Epithelial cell of esophagus (primary cell): ENCODE measurements at regions not wholly inside any gene's neighbourhood (a gene's known extent, or its start where the extent isn't known, plus 50 kb on each side); places are given as distances from the start of the nearest gene placed in this dataset.

ENCODE experiments used
- DNase-seq: peaks from one replicate; pipeline ENCODE4 v3.0.0; 2010; ENCODE audit warnings: low read depth
- H3K4me3 ChIP-seq: 2 replicates; pipeline ENCODE4 v1.5.1; 2011; ENCODE audit warnings: mild to moderate bottlenecking, low read length, control low read depth
- CTCF ChIP-seq: IDR thresholded peaks from 2 replicates; pipeline ENCODE4 v1.5.1; 2011; ENCODE audit warnings: low read depth, mild to moderate bottlenecking, low read length, control low read depth, inconsistent platforms; ENCODE audit not compliant: insufficient read depth; ENCODE audit errors: missing control alignments

GRCh38 chr21:15408089-15408488 is 321.7 kb upstream of the USP25 start:
- no peak for TF ChIP-seq CTCF

GRCh38 chr21:15409031-15409430 is 320.8 kb upstream of the USP25 start:
- TF ChIP-seq CTCF: no peak
- no peak for DNase-seq
- H3K4me3 ChIP-seq: no peak overlapping the region

More at GRCh38 chr21:15408089-15408488, 321.7 kb upstream of the USP25 start:
- DNase-seq: no peak
- no peak overlapping the region for H3K4me3 ChIP-seq

- no peak for DNase-seq
- no peak for TF ChIP-seq CTCF
- H3K4me3 ChIP-seq: no peak overlapping the region
Measured at GRCh38 chr21:15410853-15411252, 318.9 kb upstream of the USP25 start.

- DNase-seq: no peak
- H3K4me3 ChIP-seq: no peak overlapping the region
- no peak for TF ChIP-seq CTCF
Measured at GRCh38 chr21:15414057-15414456, 315.7 kb upstream of the USP25 start.

GRCh38 chr21:15415541-15416261 is 314.1 kb upstream of the USP25 start:
- H3K4me3 ChIP-seq: no peak overlapping the region
- no peak for DNase-seq
- TF ChIP-seq CTCF: no peak

- no peak for TF ChIP-seq CTCF
- peak; percentile 81 for DNase-seq
Measured at GRCh38 chr21:15421441-15421881, 308.3 kb upstream of the USP25 start.

GRCh38 chr21:15421947-15422346 is 307.8 kb upstream of the USP25 start:
- no peak for TF ChIP-seq CTCF
- DNase-seq: peak; percentile 89
- H3K4me3 ChIP-seq: no peak overlapping the region

More at GRCh38 chr21:15421441-15421881, 308.3 kb upstream of the USP25 start:
- H3K4me3 ChIP-seq: no peak overlapping the region
